HL-60 (cell line): ENCODE measurements at regions not wholly inside any gene's neighbourhood (a gene's known extent, or its start where the extent isn't known, plus 50 kb on each side); places are given as distances from the start of the nearest gene placed in this dataset.

Experiments
- GABPA ChIP-seq: IDR thresholded peaks from 2 replicates; pipeline ENCODE4 v1.6.1; 2012; ENCODE audit warnings: low read depth
- POLR2AphosphoS5 ChIP-seq: IDR thresholded peaks from 2 replicates; pipeline ENCODE4 v1.6.1; 2012; ENCODE audit warnings: low read depth
- TF ChIP-seq, protein P1 (sequence below): IDR thresholded peaks from one replicate; pipeline ENCODE4 v1.5.1; 2011; ENCODE audit warnings: low read length, control low read depth, inconsistent platforms; ENCODE audit not compliant: insufficient read depth

- TF ChIP-seq, protein P1, sequence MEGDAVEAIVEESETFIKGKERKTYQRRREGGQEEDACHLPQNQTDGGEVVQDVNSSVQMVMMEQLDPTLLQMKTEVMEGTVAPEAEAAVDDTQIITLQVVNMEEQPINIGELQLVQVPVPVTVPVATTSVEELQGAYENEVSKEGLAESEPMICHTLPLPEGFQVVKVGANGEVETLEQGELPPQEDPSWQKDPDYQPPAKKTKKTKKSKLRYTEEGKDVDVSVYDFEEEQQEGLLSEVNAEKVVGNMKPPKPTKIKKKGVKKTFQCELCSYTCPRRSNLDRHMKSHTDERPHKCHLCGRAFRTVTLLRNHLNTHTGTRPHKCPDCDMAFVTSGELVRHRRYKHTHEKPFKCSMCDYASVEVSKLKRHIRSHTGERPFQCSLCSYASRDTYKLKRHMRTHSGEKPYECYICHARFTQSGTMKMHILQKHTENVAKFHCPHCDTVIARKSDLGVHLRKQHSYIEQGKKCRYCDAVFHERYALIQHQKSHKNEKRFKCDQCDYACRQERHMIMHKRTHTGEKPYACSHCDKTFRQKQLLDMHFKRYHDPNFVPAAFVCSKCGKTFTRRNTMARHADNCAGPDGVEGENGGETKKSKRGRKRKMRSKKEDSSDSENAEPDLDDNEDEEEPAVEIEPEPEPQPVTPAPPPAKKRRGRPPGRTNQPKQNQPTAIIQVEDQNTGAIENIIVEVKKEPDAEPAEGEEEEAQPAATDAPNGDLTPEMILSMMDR, result no peak
- TF ChIP-seq GABPA (no peak), POLR2AphosphoS5 (no peak)
These were observed 270.3 kb upstream of the TAC1 start for GRCh38 chr7:97461596-97461995.
